ENCODE measurements at regions not wholly inside any gene's neighbourhood (a gene's known extent, or its start where the extent isn't known, plus 50 kb on each side); places are given as distances from the start of the nearest gene placed in this dataset.
A peak's percentile ranks its signal among the peaks of the same experiment; 100 is the strongest.

- Histone ChIP-seq H3K9me3 (no peaks in the 10 kb centered on the region), H3K36me3 (no peaks in the 10 kb centered on the region), H3K27ac (no peak overlapping the region), H3K4me1 (peaks cover 0 to 6% (median 0%) of the 10 kb centered on the region in 3 donors), H3K27me3 (no peaks in the 10 kb centered on the region), H3K4me3 (no peak overlapping the region)
- TF ChIP-seq, protein P1, sequence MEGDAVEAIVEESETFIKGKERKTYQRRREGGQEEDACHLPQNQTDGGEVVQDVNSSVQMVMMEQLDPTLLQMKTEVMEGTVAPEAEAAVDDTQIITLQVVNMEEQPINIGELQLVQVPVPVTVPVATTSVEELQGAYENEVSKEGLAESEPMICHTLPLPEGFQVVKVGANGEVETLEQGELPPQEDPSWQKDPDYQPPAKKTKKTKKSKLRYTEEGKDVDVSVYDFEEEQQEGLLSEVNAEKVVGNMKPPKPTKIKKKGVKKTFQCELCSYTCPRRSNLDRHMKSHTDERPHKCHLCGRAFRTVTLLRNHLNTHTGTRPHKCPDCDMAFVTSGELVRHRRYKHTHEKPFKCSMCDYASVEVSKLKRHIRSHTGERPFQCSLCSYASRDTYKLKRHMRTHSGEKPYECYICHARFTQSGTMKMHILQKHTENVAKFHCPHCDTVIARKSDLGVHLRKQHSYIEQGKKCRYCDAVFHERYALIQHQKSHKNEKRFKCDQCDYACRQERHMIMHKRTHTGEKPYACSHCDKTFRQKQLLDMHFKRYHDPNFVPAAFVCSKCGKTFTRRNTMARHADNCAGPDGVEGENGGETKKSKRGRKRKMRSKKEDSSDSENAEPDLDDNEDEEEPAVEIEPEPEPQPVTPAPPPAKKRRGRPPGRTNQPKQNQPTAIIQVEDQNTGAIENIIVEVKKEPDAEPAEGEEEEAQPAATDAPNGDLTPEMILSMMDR (IDR thresholded peaks at IDR 0.05): no peak
- ATAC-seq: no peak
- DNase-seq: no peak
- WGBS, 2 donors: 92 to 98% methylated on average over 1 of the region's 1 CpG
- intact Hi-C loops (cut with DNase I): no loop called here
- FAIRE-seq: no peak
Observed at GRCh38 chr1:115400891-115401290, 62.8 kb upstream of the NGF start.

- no peaks in the 10 kb centered on the region for H3K27me3 ChIP-seq
- DNase-seq (no peak), FAIRE-seq (no peak), ATAC-seq (no peak)
- intact Hi-C loops (cut with DNase I): no loop called here
- no peak overlapping the region for H3K27ac ChIP-seq
- H3K4me3 ChIP-seq: no peak overlapping the region
- peaks cover 0 to 6% (median 0%) of the 10 kb centered on the region in 3 donors for H3K4me1 ChIP-seq
- 77 to 87% methylated on average over 5 of the region's 5 CpGs for WGBS, 2 donors
- TF ChIP-seq, protein P1 (IDR thresholded peaks at IDR 0.05): no peak
- no peaks in the 10 kb centered on the region for H3K9me3 ChIP-seq
- no peaks in the 10 kb centered on the region for H3K36me3 ChIP-seq
Observed at GRCh38 chr1:115400426-115400825, 62.4 kb upstream of the NGF start.

GRCh38 chr1:115398745-115399144 is 60.7 kb upstream of the NGF start:
- TF ChIP-seq, protein P1 (IDR thresholded peaks at IDR 0.05): no peak
- Histone ChIP-seq H3K36me3 (no peaks in the 10 kb centered on the region), H3K4me3 (no peak overlapping the region), H3K27ac (no peak overlapping the region), H3K27me3 (no peaks in the 10 kb centered on the region), H3K9me3 (no peaks in the 10 kb centered on the region), H3K4me1 (peaks cover 0 to 6% (median 0%) of the 10 kb centered on the region in 3 donors)
- WGBS, 2 donors: 41 to 45% methylated on average over 4 of the region's 4 CpGs
- DNase-seq (no peak), FAIRE-seq (no peak), ATAC-seq (peak in 3 of 4 donors; percentile 70 to 75 (median 71))
- intact Hi-C loops (cut with DNase I): no loop called here
